Chondrocyte (in vitro differentiated cells): ENCODE measurements at regions not wholly inside any gene's neighbourhood (a gene's known extent, or its start where the extent isn't known, plus 50 kb on each side); places are given as distances from the start of the nearest gene placed in this dataset.

Source experiments
- DNase-seq: peaks from one replicate; pipeline ENCODE4 v3.0.0; 2021; ENCODE audit warnings: mixed read lengths, low spot score
- H3K27ac Mint-ChIP-seq: one replicate; pipeline ENCODE4 v1.8.0; 2021; ENCODE audit warnings: mild to moderate bottlenecking, moderate library complexity, mixed read lengths; ENCODE audit not compliant: unreplicated experiment
- H3K27me3 Mint-ChIP-seq: 2 replicates; pipeline ENCODE4 v1.8.0; 2021; ENCODE audit warnings: low read depth, mixed read lengths
- H3K36me3 Mint-ChIP-seq: 2 replicates; pipeline ENCODE4 v1.8.0; 2021; ENCODE audit warnings: low read depth, mixed read lengths
- H3K4me1 Mint-ChIP-seq: 2 replicates; pipeline ENCODE4 v1.8.0; 2021; ENCODE audit warnings: low read depth, mild to moderate bottlenecking, mixed read lengths
- H3K4me3 Mint-ChIP-seq: one replicate; pipeline ENCODE4 v1.8.0; 2021; ENCODE audit warnings: mild to moderate bottlenecking, moderate library complexity, mixed read lengths; ENCODE audit not compliant: unreplicated experiment
- H3K9me3 Mint-ChIP-seq: 2 replicates; pipeline ENCODE4 v1.8.0; 2021; ENCODE audit warnings: low read depth, mixed read lengths
- TF ChIP-seq, protein P1 (sequence below): fragments of 200-600 bp; sonication (generic); IDR thresholded peaks from 2 replicates; pipeline ENCODE4 v1.5.0; 2021; ENCODE audit warnings: antibody characterized with exemption, mild to moderate bottlenecking, moderate library complexity

DNA sequence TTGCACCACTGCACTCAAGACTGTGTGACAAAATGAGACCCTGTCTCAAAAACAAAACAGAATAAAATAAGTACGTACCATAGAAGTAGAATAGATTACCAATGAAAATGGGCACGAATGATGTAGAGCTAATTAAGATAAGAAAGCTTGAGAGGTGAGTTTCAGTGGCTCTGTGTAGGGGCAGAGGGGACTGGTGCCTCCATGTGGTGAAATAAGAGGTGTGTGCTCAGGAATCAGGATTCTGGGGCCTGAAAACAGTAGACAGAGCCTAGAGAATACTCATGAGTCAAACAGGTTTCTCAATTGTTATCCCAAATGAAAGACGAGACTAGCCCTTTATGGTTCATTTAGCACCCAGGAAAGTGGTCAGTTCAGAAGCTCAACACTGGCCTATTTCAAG, 1145.1 kb downstream of the FLRT2 start:
- TF ChIP-seq, protein P1, sequence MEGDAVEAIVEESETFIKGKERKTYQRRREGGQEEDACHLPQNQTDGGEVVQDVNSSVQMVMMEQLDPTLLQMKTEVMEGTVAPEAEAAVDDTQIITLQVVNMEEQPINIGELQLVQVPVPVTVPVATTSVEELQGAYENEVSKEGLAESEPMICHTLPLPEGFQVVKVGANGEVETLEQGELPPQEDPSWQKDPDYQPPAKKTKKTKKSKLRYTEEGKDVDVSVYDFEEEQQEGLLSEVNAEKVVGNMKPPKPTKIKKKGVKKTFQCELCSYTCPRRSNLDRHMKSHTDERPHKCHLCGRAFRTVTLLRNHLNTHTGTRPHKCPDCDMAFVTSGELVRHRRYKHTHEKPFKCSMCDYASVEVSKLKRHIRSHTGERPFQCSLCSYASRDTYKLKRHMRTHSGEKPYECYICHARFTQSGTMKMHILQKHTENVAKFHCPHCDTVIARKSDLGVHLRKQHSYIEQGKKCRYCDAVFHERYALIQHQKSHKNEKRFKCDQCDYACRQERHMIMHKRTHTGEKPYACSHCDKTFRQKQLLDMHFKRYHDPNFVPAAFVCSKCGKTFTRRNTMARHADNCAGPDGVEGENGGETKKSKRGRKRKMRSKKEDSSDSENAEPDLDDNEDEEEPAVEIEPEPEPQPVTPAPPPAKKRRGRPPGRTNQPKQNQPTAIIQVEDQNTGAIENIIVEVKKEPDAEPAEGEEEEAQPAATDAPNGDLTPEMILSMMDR = no peak
- no peak overlapping the region for H3K4me3 Mint-ChIP-seq
- H3K4me1 Mint-ChIP-seq = no peaks in the 10 kb centered on the region
- no peak for DNase-seq
- no peak overlapping the region for H3K27ac Mint-ChIP-seq
- H3K9me3 Mint-ChIP-seq = no peaks in the 10 kb centered on the region
- no peaks in the 10 kb centered on the region for H3K27me3 Mint-ChIP-seq
- no peaks in the 10 kb centered on the region for H3K36me3 Mint-ChIP-seq

DNA sequence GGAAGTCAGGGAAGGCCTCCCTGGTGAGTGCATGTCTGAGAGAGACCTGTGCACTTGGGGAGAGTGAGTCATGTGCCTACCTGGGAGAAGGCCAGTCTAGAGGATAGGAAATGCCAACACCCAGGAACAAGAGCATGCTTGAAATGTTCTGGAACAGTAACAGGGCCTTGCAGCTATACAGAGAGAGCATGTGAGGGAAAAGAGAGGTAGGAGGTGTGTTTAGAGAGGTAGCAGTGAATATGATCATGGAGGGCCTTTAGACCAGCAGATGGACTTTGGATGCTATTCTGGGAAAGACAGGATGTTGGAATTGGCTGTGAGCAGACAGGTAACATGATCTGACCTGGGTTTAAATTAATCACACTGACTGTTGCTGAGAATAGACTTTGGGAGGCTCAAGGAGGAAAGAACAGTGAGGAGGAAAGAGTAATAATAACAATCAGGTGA, 1143.6 kb downstream of the FLRT2 start:
- no peak overlapping the region for H3K4me3 Mint-ChIP-seq
- no peaks in the 10 kb centered on the region for H3K9me3 Mint-ChIP-seq
- H3K27ac Mint-ChIP-seq = no peak overlapping the region
- H3K27me3 Mint-ChIP-seq = peaks cover under 1% of the 10 kb centered on the region
- no peaks in the 10 kb centered on the region for H3K4me1 Mint-ChIP-seq
- no peak for DNase-seq
- TF ChIP-seq, protein P1 = no peak
- no peaks in the 10 kb centered on the region for H3K36me3 Mint-ChIP-seq

DNA sequence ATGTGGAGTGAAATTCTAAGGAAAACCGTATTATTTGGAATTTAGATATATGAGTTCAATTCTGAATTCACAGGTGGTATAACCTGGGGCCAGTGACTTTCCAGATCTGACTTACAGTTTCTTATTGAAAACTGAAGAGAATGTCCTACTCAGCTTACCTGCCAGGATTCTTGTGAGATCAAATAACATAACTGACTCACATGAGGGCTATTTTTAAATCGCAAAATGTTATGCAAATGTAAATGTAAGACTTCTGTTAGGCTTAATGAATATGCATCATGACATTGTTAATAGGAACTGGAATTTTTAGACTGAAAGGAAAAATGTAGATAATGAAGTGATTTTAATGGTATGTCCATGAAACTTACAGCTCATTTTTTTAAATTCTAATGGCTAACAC, 1142.1 kb downstream of the FLRT2 start:
- H3K4me3 Mint-ChIP-seq = no peak overlapping the region
- no peaks in the 10 kb centered on the region for H3K4me1 Mint-ChIP-seq
- no peaks in the 10 kb centered on the region for H3K9me3 Mint-ChIP-seq

GRCh38 chr14:86665975-86666374, 1136.0 kb downstream of the FLRT2 start:
- TF ChIP-seq, protein P1 = no peak
- no peaks in the 10 kb centered on the region for H3K36me3 Mint-ChIP-seq
- DNase-seq = no peak
- no peaks in the 10 kb centered on the region for H3K9me3 Mint-ChIP-seq
- peaks cover 5% of the 10 kb centered on the region for H3K27me3 Mint-ChIP-seq
- no peak overlapping the region for H3K27ac Mint-ChIP-seq
- H3K4me3 Mint-ChIP-seq = no peak overlapping the region
- no peaks in the 10 kb centered on the region for H3K4me1 Mint-ChIP-seq

More for the DNA sequence above, 1142.1 kb downstream of the FLRT2 start:
- Mint-ChIP-seq H3K27ac (no peak overlapping the region), H3K36me3 (no peaks in the 10 kb centered on the region), H3K27me3 (peaks cover 1% of the 10 kb centered on the region)
- no peak for DNase-seq
- TF ChIP-seq, protein P1 = no peak

DNA sequence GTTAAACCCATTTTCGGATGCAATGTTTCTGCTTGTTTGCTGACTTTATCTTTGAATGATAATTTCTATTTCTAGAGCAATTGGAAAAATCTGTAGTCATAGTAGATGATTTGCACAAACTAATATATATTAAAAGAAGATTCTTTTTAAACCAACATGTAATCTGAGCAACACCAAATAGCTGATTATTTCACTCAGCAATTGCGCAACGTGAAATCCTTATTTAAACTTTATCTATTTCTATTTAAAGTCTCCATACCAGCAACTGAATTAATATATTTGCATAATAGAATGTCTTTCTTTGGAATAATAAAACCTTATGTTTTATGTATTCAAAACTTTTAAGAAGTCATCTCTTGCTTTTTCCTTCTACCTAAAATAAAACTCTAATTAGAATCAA, 1132.4 kb downstream of the FLRT2 start:
- no peak overlapping the region for H3K27ac Mint-ChIP-seq
- DNase-seq = no peak
- peaks cover 4% of the 10 kb centered on the region for H3K27me3 Mint-ChIP-seq
- no peaks in the 10 kb centered on the region for H3K36me3 Mint-ChIP-seq
- no peaks in the 10 kb centered on the region for H3K4me1 Mint-ChIP-seq
- TF ChIP-seq, protein P1 = no peak
- H3K4me3 Mint-ChIP-seq = no peak overlapping the region
- no peaks in the 10 kb centered on the region for H3K9me3 Mint-ChIP-seq
